ENCODE measurements at regions not wholly inside any gene's neighbourhood (a gene's known extent, or its start where the extent isn't known, plus 50 kb on each side); places are given as distances from the start of the nearest gene placed in this dataset.
"Not testable (repeated sequence)": the region's sequence is repeated elsewhere in the genome, so short reads cannot be mapped to it uniquely, and the experiment has no call there.

DNA sequence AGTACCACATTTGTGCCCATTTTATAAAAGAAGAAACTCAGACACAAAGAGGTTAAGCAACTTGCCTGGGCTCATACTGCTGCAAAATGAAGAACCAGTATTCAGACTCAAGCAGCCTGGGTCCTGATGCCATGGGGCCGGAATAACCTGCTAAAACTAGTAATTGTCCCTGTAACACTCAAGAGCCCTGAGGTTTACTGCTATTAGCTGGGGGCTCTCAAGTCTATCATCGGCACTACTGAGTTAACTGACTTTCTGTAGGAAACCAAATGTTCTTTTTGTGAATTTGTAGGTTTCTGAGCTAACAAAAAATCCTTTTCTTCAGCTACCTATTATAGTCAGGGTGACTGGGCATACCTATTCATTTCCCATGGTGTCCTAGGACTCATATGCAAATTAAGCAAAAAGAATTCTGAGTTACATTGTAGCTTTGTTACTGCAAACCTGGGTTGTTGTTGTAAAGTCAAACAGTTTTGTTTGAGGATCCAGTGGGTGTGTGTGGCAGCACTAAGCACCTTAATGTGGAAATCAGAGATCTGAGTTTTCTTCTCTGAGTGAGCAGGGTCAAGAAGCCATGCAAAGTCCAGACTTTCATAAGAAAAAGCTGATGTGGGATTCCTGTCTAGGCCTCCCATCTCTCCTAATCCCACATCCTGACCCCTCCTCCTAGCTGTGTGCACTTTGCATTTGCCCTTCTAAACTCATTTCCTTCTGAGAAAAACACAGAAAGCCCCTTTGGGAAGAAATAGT lies 72.4 kb upstream of the TNP1 start:
- no peak overlapping the region for H3K4me3 ChIP-seq (ENCODE audit: insufficient read depth, low read depth, low read length, poor library complexity, severe bottlenecking)
- DNase-seq = no peak
- H3K27me3 ChIP-seq (replicated peaks; ENCODE audit: control insufficient read depth, insufficient read depth, low read length, poor library complexity, severe bottlenecking) = no peaks in the 10 kb centered on the region
- no peaks in the 10 kb centered on the region for H3K9me3 ChIP-seq (ENCODE audit: control insufficient read depth, low read length)
- H3K36me3 ChIP-seq (ENCODE audit: control insufficient read depth, insufficient read depth, low read length) = no peaks in the 10 kb centered on the region
- H3K27ac ChIP-seq (ENCODE audit: insufficient read depth, low read length, poor library complexity, severe bottlenecking) = no peak overlapping the region
- H3K4me1 ChIP-seq (ENCODE audit: control insufficient read depth, insufficient read depth, low read length, poor library complexity, severe bottlenecking) = no peaks in the 10 kb centered on the region

DNA sequence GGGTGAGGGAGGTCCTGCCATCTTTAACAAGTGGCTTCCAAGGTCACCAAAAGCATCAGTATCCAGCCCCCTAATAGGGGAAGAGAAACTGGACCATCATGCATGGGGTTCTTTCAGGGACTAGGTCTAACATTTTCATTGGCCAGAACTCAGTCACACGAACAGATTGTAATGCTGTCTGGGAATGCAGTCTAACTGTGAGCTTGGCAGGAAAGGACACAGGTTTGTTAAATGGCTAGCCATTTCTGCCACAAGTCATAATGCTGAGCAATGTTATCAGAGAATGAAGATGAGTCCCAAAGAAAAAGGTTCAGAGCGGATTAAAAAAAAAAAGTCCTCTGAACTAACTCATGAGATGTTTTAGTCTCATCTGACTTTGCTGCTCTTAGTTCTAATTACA lies 70.9 kb upstream of the TNP1 start:
- Histone ChIP-seq H3K27ac (ENCODE audit: insufficient read depth, low read length, poor library complexity, severe bottlenecking) (no peak overlapping the region), H3K36me3 (ENCODE audit: control insufficient read depth, insufficient read depth, low read length) (no peaks in the 10 kb centered on the region), H3K27me3 (replicated peaks; ENCODE audit: control insufficient read depth, insufficient read depth, low read length, poor library complexity, severe bottlenecking) (no peaks in the 10 kb centered on the region), H3K4me3 (ENCODE audit: insufficient read depth, low read depth, low read length, poor library complexity, severe bottlenecking) (no peak overlapping the region), H3K4me1 (ENCODE audit: control insufficient read depth, insufficient read depth, low read length, poor library complexity, severe bottlenecking) (no peaks in the 10 kb centered on the region), H3K9me3 (ENCODE audit: control insufficient read depth, low read length) (no peaks in the 10 kb centered on the region)
- DNase-seq = no peak

DNA sequence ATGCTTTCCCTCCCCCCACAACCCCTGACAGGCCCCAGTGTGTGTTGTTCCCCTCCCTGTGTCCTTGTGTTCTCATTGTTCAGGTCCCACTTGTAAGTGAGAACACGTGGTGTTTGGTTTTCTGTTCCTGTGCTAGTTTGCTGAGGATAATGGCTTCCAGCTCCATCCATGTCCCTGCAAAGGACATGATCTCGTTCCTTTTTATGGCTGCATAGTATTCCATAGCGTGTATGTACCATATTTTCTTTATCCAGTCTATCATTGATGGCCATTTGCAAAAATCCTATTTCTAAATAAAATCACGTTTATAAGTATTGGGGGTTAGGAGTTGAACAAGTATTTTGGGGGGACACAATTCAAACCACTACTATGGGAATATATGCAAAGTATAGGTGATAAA lies 69.5 kb upstream of the TNP1 start:
- H3K9me3 ChIP-seq (ENCODE audit: control insufficient read depth, low read length); H3K4me3 ChIP-seq (ENCODE audit: insufficient read depth, low read depth, low read length, poor library complexity, severe bottlenecking); H3K4me1 ChIP-seq (ENCODE audit: control insufficient read depth, insufficient read depth, low read length, poor library complexity, severe bottlenecking); H3K27me3 ChIP-seq (replicated peaks; ENCODE audit: control insufficient read depth, insufficient read depth, low read length, poor library complexity, severe bottlenecking); DNase-seq; H3K36me3 ChIP-seq (ENCODE audit: control insufficient read depth, insufficient read depth, low read length); H3K27ac ChIP-seq (ENCODE audit: insufficient read depth, low read length, poor library complexity, severe bottlenecking): not testable (repeated sequence)

DNA sequence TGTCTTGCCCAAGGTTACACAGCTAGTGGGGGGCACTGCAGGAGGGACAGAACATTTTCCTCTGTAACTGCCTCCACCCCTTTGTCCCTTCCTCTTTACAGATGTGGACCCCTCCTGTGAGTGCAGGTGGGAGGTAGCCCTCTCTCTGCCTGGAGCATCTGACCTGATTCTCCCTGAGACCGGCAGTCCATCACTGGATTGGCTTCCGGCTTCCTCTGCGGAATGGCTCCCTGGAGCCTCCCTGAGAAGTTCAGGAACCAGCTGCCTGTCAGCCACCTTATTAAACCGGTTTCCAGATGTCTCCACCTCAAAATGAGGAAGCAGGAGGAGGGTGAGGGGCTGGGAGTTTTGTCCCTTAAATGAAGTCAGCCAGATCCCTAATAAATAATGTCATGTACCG lies 67.3 kb upstream of the TNP1 start:
- Histone ChIP-seq H3K27me3 (replicated peaks; ENCODE audit: control insufficient read depth, insufficient read depth, low read length, poor library complexity, severe bottlenecking) (no peaks in the 10 kb centered on the region), H3K27ac (ENCODE audit: insufficient read depth, low read length, poor library complexity, severe bottlenecking) (no peak overlapping the region), H3K4me3 (ENCODE audit: insufficient read depth, low read depth, low read length, poor library complexity, severe bottlenecking) (no peak overlapping the region), H3K36me3 (ENCODE audit: control insufficient read depth, insufficient read depth, low read length) (no peaks in the 10 kb centered on the region), H3K9me3 (ENCODE audit: control insufficient read depth, low read length) (no peaks in the 10 kb centered on the region), H3K4me1 (ENCODE audit: control insufficient read depth, insufficient read depth, low read length, poor library complexity, severe bottlenecking) (no peaks in the 10 kb centered on the region)
- DNase-seq = no peak

DNA sequence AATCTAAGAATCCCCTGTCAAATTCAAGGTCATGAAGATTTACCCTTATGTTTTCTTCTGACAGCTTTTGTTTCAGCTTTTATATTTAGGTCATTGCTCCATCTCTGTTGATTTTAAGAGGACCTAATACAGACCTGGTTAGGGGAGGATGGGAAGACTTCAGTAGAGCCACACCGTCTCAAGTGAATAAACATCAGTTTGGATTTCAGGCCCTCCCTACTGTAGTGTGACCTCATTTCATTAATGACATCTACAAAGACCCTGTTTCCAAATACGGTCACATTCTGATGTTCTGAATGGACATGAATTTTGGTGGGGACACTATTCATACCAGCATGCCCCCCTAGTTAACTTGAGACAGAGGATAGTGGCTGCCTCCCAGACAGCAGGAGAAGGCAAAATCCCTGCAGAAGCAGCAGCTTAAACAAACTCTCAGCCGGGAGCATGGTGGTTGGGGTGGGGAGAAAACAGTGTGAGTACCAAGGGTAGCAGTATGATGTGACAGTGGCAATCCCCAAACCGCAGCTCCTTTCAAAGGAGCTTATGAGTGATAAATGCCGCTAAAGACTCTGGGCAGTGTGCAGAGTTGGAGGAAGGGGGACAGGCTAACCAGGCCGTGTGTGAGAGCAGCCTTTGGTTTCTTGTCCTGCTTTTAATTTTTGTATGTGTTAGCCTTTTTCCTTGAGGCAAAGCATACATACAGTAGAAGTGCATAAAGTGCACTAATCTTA lies 65.9 kb upstream of the TNP1 start:
- Histone ChIP-seq H3K4me1 (ENCODE audit: control insufficient read depth, insufficient read depth, low read length, poor library complexity, severe bottlenecking) (no peaks in the 10 kb centered on the region), H3K27ac (ENCODE audit: insufficient read depth, low read length, poor library complexity, severe bottlenecking) (no peak overlapping the region), H3K9me3 (ENCODE audit: control insufficient read depth, low read length) (no peaks in the 10 kb centered on the region), H3K27me3 (replicated peaks; ENCODE audit: control insufficient read depth, insufficient read depth, low read length, poor library complexity, severe bottlenecking) (no peaks in the 10 kb centered on the region), H3K36me3 (ENCODE audit: control insufficient read depth, insufficient read depth, low read length) (no peaks in the 10 kb centered on the region), H3K4me3 (ENCODE audit: insufficient read depth, low read depth, low read length, poor library complexity, severe bottlenecking) (no peak overlapping the region)
- no peak for DNase-seq

DNA sequence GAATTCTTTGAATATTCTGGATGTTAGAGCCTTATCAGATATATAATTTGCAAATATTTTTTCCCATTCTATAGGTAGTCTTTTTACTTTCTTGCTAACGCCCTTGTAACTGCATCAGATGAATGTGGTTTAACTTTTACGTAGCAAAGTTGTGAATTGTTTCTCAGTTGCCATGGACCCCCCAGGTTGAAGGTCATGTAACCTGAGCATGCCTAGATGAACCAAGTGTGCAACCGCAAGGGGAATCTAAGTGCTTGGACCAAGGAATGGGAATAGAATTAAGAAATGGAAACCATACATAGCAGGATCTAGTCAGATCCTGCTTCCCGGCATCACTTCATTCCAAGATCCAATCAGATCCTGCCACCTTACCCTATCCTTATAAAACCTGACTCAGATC lies 65.1 kb upstream of the TNP1 start:
- H3K36me3 ChIP-seq (ENCODE audit: control insufficient read depth, insufficient read depth, low read length) = no peaks in the 10 kb centered on the region
- no peaks in the 10 kb centered on the region for H3K4me1 ChIP-seq (ENCODE audit: control insufficient read depth, insufficient read depth, low read length, poor library complexity, severe bottlenecking)
- no peak overlapping the region for H3K27ac ChIP-seq (ENCODE audit: insufficient read depth, low read length, poor library complexity, severe bottlenecking)
- H3K27me3 ChIP-seq (replicated peaks; ENCODE audit: control insufficient read depth, insufficient read depth, low read length, poor library complexity, severe bottlenecking) = no peaks in the 10 kb centered on the region
- no peaks in the 10 kb centered on the region for H3K9me3 ChIP-seq (ENCODE audit: control insufficient read depth, low read length)
- no peak for DNase-seq
- no peak overlapping the region for H3K4me3 ChIP-seq (ENCODE audit: insufficient read depth, low read depth, low read length, poor library complexity, severe bottlenecking)

DNA sequence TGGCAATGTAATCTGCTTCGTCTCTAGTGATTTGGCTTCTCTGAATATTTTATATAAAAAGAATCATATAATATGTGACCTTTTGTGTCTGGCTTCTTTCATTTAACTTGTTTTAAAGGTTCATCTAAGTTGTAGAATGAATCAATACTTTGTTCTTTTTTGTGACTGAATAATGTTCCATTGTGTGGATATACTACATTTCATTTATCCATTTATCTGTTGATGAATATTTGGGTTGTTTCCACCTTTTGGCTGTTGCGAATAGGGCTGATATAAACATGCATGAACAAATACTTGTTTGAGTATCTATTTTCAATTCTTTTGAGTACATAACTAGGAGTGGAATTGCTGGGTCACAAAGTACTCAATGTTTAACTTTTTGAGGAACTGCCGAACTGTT lies 63.8 kb upstream of the TNP1 start:
- no peaks in the 10 kb centered on the region for H3K27me3 ChIP-seq (replicated peaks; ENCODE audit: control insufficient read depth, insufficient read depth, low read length, poor library complexity, severe bottlenecking)

DNA sequence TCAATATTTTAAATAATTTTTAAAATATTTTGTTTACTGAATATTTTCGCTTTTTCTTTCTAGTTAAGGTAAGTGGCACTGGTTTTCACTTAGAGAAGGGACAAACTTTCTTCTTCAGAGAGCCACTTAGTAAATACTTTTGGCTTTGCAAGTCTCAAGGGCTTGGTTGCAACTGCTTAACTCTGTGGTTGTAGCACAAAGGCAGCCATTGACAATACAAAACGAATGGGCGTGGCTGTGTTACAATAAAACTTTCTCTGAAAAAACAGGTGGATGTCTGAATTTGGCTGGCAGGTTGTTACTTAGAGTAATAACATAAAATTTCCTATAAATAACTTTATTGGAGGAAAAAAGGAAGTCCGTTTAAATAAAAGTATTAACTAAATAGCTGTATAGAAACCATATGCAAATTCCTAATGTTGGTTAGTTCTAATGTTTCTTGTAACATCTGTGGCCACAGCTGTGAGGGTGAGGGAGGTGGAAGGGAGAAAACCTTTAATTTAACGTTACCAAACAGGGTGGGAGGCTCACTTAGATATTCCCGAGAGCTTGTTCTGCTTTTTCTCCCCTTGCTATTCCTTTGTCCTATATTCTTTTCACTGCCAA lies 62.4 kb upstream of the TNP1 start:
- Histone ChIP-seq H3K4me1 (ENCODE audit: control insufficient read depth, insufficient read depth, low read length, poor library complexity, severe bottlenecking) (no peaks in the 10 kb centered on the region), H3K27ac (ENCODE audit: insufficient read depth, low read length, poor library complexity, severe bottlenecking) (no peak overlapping the region), H3K27me3 (replicated peaks; ENCODE audit: control insufficient read depth, insufficient read depth, low read length, poor library complexity, severe bottlenecking) (no peaks in the 10 kb centered on the region), H3K9me3 (ENCODE audit: control insufficient read depth, low read length) (no peaks in the 10 kb centered on the region), H3K4me3 (ENCODE audit: insufficient read depth, low read depth, low read length, poor library complexity, severe bottlenecking) (no peak overlapping the region), H3K36me3 (ENCODE audit: control insufficient read depth, insufficient read depth, low read length) (no peaks in the 10 kb centered on the region)
- no peak for DNase-seq

More for the DNA sequence above, 63.8 kb upstream of the TNP1 start:
- no peak for DNase-seq
- no peaks in the 10 kb centered on the region for H3K36me3 ChIP-seq (ENCODE audit: control insufficient read depth, insufficient read depth, low read length)
- H3K9me3 ChIP-seq (ENCODE audit: control insufficient read depth, low read length) = no peaks in the 10 kb centered on the region
- no peak overlapping the region for H3K27ac ChIP-seq (ENCODE audit: insufficient read depth, low read length, poor library complexity, severe bottlenecking)
- no peak overlapping the region for H3K4me3 ChIP-seq (ENCODE audit: insufficient read depth, low read depth, low read length, poor library complexity, severe bottlenecking)
- H3K4me1 ChIP-seq (ENCODE audit: control insufficient read depth, insufficient read depth, low read length, poor library complexity, severe bottlenecking) = no peaks in the 10 kb centered on the region

DNA sequence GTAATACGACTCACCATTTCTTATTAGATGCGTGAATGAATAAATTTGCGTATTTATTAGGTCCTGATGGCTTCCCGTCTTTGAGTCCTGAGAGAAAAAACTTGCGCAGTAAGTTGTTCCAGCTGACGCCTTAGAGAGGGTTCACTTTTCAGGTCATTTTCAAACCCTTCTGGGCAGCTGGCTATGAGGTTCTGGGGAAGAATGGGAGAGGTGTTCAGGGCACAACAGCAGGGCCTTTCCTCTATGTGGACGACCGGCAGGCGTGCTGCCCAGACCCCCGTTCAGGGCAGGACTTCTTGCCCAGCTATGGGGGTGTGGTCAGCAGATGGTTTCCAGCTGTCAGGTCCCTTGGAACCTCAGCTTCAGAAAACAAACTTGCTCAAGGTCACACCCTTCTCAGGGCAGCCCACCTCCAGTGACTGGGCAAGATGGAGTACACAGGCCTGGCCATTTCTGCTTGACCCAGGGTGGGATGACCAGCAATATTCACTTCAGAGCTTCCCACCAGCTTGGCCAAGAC lies 61.1 kb upstream of the TNP1 start:
- Histone ChIP-seq H3K36me3 (ENCODE audit: control insufficient read depth, insufficient read depth, low read length) (no peaks in the 10 kb centered on the region), H3K27me3 (replicated peaks; ENCODE audit: control insufficient read depth, insufficient read depth, low read length, poor library complexity, severe bottlenecking) (no peaks in the 10 kb centered on the region), H3K27ac (ENCODE audit: insufficient read depth, low read length, poor library complexity, severe bottlenecking) (no peak overlapping the region), H3K9me3 (ENCODE audit: control insufficient read depth, low read length) (no peaks in the 10 kb centered on the region), H3K4me3 (ENCODE audit: insufficient read depth, low read depth, low read length, poor library complexity, severe bottlenecking) (no peak overlapping the region), H3K4me1 (ENCODE audit: control insufficient read depth, insufficient read depth, low read length, poor library complexity, severe bottlenecking) (no peaks in the 10 kb centered on the region)
- DNase-seq = no peak
